ENCODE measurements at regions not wholly inside any gene's neighbourhood (a gene's known extent, or its start where the extent isn't known, plus 50 kb on each side); places are given as distances from the start of the nearest gene placed in this dataset.

DNA sequence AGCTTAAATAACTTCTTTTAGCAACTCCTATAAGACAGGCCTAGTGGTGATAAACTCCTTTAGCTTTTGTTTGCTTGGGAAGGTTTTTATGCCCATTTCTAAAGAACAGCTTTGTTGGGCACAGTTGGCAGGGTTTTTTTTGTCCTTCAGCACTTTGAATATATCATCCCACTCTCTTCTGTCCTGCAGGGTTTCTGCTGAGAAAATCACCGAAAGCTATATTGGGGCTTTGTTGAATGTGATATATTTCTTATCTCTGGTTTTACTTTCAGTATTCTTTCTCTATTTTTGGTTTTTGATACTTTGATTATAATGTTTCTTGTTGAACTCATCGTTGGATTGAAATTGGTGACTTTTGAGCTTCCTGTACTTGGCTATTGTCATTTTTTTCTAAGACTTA lies 372.8 kb upstream of the ZC3H15 start:
- peaks cover 13% of the 10 kb centered on the region; the same call in 1 of the 2 replicates for H3K36me3 Mint-ChIP-seq (ENCODE audit: low read depth)
- no peak for DNase-seq
- H3K27me3 Mint-ChIP-seq (ENCODE audit: insufficient read depth): no peaks in the 10 kb centered on the region
- H3K4me1 Mint-ChIP-seq (ENCODE audit: low read depth): no peaks in the 10 kb centered on the region
- TF ChIP-seq, protein P1, sequence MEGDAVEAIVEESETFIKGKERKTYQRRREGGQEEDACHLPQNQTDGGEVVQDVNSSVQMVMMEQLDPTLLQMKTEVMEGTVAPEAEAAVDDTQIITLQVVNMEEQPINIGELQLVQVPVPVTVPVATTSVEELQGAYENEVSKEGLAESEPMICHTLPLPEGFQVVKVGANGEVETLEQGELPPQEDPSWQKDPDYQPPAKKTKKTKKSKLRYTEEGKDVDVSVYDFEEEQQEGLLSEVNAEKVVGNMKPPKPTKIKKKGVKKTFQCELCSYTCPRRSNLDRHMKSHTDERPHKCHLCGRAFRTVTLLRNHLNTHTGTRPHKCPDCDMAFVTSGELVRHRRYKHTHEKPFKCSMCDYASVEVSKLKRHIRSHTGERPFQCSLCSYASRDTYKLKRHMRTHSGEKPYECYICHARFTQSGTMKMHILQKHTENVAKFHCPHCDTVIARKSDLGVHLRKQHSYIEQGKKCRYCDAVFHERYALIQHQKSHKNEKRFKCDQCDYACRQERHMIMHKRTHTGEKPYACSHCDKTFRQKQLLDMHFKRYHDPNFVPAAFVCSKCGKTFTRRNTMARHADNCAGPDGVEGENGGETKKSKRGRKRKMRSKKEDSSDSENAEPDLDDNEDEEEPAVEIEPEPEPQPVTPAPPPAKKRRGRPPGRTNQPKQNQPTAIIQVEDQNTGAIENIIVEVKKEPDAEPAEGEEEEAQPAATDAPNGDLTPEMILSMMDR (IDR thresholded peaks at IDR 0.05): no peak
- H3K4me3 Mint-ChIP-seq: no peak overlapping the region
- H3K27ac Mint-ChIP-seq: no peak overlapping the region
- peaks cover 54% of the 10 kb centered on the region for H3K9me3 Mint-ChIP-seq

DNA sequence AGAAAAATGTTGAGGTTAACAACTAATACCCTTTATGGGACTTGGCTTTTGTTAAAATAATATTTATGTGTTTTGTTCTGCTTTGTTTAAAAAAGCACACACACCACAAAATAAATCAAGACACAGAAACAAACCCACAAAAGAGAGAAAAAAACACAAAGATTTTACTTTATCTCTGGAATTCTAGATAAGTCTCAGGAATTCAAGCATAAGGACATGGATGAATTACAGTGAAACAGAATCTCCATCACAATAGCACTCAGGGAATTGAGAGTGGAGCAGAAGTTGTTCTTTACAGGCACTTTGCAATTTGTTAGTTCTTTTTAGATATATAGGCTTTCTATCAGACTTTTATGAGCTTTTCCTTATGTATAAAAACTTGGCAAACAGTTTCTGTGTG lies 360.9 kb upstream of the ZC3H15 start:
- Mint-ChIP-seq H3K27ac (no peak overlapping the region), H3K9me3 (peaks cover 38% of the 10 kb centered on the region), H3K4me1 (ENCODE audit: low read depth) (no peaks in the 10 kb centered on the region), H3K4me3 (no peak overlapping the region), H3K36me3 (ENCODE audit: low read depth) (no peaks in the 10 kb centered on the region), H3K27me3 (ENCODE audit: insufficient read depth) (no peaks in the 10 kb centered on the region)
- DNase-seq: no peak
- TF ChIP-seq, protein P1 (IDR thresholded peaks at IDR 0.05): no peak

DNA sequence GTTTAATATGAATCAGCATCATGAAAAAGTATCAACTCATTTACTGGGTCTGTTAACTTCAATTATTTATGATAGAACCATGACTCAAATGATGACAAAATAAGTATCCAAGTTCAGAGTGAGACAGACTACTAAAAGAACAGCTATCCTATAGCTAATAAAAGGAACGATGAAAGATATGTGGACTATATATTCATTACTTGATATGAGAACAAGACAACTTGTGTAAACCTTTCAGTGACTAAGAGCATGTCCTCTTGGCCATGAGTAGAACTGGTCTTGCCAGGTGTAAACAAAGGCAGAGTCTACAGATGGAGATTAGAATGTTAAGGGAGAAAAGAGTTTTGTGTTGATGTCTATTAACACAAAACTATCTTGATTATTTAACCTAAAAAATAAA lies 360.4 kb upstream of the ZC3H15 start:
- Mint-ChIP-seq H3K36me3 (ENCODE audit: low read depth) (no peaks in the 10 kb centered on the region), H3K4me1 (ENCODE audit: low read depth) (no peaks in the 10 kb centered on the region), H3K27ac (no peak overlapping the region), H3K27me3 (ENCODE audit: insufficient read depth) (no peaks in the 10 kb centered on the region), H3K4me3 (no peak overlapping the region), H3K9me3 (peaks cover 38% of the 10 kb centered on the region)
- TF ChIP-seq, protein P1 (IDR thresholded peaks at IDR 0.05): no peak
- DNase-seq: no peak

DNA sequence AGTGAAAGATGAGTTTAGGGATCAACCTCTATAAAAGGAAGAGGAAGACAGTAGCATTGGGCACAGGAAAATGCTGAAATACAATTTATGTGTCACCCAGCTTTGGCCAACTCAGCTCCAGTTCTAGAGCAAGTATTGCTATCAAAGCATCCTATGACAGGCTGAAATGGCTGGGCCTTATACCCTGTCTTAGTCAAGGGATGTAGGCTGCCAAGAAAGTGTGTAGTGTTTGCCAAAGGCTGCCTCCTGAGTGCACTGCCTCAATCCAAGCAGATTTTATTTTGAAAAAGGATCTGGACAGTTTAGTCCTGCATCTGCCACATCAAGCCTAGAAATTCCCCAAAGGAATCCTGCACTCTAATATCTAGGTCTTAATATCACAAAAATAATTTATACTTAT lies 359.9 kb upstream of the ZC3H15 start:
- Mint-ChIP-seq H3K9me3 (peaks cover 38% of the 10 kb centered on the region), H3K36me3 (ENCODE audit: low read depth) (no peaks in the 10 kb centered on the region), H3K27me3 (ENCODE audit: insufficient read depth) (no peaks in the 10 kb centered on the region), H3K27ac (no peak overlapping the region), H3K4me3 (no peak overlapping the region), H3K4me1 (ENCODE audit: low read depth) (no peaks in the 10 kb centered on the region)
- no peak for DNase-seq
- TF ChIP-seq, protein P1 (IDR thresholded peaks at IDR 0.05): no peak

DNA sequence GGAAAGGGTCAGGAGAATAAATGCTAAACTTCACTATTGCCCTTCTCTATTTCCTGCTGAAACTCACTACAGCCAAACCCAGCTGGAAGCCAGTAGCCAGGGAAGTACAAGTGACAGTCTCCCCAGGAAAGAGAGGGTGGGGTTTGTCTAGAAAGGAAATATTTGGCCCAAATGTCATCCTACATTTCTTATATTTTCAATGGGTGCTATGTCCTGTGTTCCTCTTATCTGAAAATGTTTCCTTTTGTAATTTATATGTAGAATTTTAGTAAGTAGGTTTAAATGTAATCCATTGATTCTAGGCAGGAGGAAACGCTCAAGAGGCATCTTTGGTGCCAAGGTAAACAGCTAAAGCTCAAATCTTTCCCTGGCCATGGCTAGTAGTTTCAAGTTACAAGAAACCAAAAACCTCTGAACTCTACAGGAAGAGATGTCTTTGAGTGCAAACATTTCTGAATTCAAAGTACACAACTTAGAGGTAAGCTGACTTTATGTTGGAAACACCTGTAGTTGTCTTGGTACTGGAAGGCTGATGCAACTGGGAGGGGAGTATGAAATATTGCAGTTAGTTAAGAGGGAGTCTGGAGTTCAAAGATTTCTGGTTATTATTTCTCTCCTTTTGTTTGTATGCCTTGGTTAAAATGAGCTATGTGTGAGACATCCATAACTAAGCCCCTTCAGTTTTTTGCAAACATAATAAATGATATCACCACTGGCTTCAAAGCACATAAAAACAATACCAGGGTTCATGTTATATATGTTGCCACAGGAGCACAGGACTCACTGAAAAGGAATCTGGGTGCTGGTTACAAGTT lies 356.1 kb upstream of the ZC3H15 start:
- no peak overlapping the region for H3K4me3 Mint-ChIP-seq
- H3K36me3 Mint-ChIP-seq (ENCODE audit: low read depth): no peaks in the 10 kb centered on the region
- TF ChIP-seq, protein P1 (IDR thresholded peaks at IDR 0.05): no peak
- no peaks in the 10 kb centered on the region for H3K27me3 Mint-ChIP-seq (ENCODE audit: insufficient read depth)
- peaks cover 37% of the 10 kb centered on the region for H3K9me3 Mint-ChIP-seq
- no peak for DNase-seq
- H3K27ac Mint-ChIP-seq: no peak overlapping the region
- H3K4me1 Mint-ChIP-seq (ENCODE audit: low read depth): no peaks in the 10 kb centered on the region
